DMS 273 treated with DMSO at 0.1 percent for 48 hours (cell line): ENCODE measurements at regions not wholly inside any gene's neighbourhood (a gene's known extent, or its start where the extent isn't known, plus 50 kb on each side); places are given as distances from the start of the nearest gene placed in this dataset.

Source experiments
- DNase-seq: peaks from one replicate; lab custom pipeline; 2025; lab: John Stamatoyannopoulos, UW

GRCh38 chr5:61652916-61653315, 320.9 kb downstream of the ZSWIM6 start:
- DNase-seq: no peak

GRCh38 chr5:61653807-61654580, 321.9 kb downstream of the ZSWIM6 start:
- DNase-seq: peak; percentile 9

- no peak for DNase-seq
These were observed 322.8 kb downstream of the ZSWIM6 start for GRCh38 chr5:61654876-61655275.

GRCh38 chr5:61657010-61657409, 325.0 kb downstream of the ZSWIM6 start:
- no peak for DNase-seq

GRCh38 chr5:61657686-61658085, 325.6 kb downstream of the ZSWIM6 start:
- no peak for DNase-seq

GRCh38 chr5:61658592-61659008, 326.5 kb downstream of the ZSWIM6 start:
- DNase-seq: peak; percentile 79

- no peak for DNase-seq
These were observed 327.2 kb downstream of the ZSWIM6 start for GRCh38 chr5:61659221-61659696.

- no peak for DNase-seq
These were observed 330.6 kb downstream of the ZSWIM6 start for GRCh38 chr5:61662670-61663069.

GRCh38 chr5:61666064-61666621, 334.1 kb downstream of the ZSWIM6 start:
- no peak for DNase-seq

GRCh38 chr5:61667525-61668218, 335.6 kb downstream of the ZSWIM6 start:
- no peak for DNase-seq

- no peak for DNase-seq
These were observed 337.5 kb downstream of the ZSWIM6 start for GRCh38 chr5:61669531-61669930.

GRCh38 chr5:61670941-61671340, 338.9 kb downstream of the ZSWIM6 start:
- DNase-seq: no peak

- DNase-seq: no peak
These were observed 341.1 kb downstream of the ZSWIM6 start for GRCh38 chr5:61673007-61673735.

GRCh38 chr5:61674378-61674777, 342.3 kb downstream of the ZSWIM6 start:
- no peak for DNase-seq

- DNase-seq: no peak
These were observed 343.1 kb downstream of the ZSWIM6 start for GRCh38 chr5:61675015-61675692.

- DNase-seq: no peak
These were observed 345.2 kb downstream of the ZSWIM6 start for GRCh38 chr5:61677220-61677619.

GRCh38 chr5:61678966-61679365, 346.9 kb downstream of the ZSWIM6 start:
- no peak for DNase-seq

- DNase-seq: no peak
These were observed 347.5 kb downstream of the ZSWIM6 start for GRCh38 chr5:61679562-61679961.

- DNase-seq: no peak
These were observed 348.2 kb downstream of the ZSWIM6 start for GRCh38 chr5:61680247-61680646.

- DNase-seq: no peak
These were observed 351.1 kb downstream of the ZSWIM6 start for GRCh38 chr5:61683148-61683547.

GRCh38 chr5:61683926-61684325, 351.9 kb downstream of the ZSWIM6 start:
- DNase-seq: no peak
